ENCODE measurements at regions not wholly inside any gene's neighbourhood (a gene's known extent, or its start where the extent isn't known, plus 50 kb on each side); places are given as distances from the start of the nearest gene placed in this dataset.

GRCh38 chr3:25171118-25171807 lies 256.8 kb upstream of the RARB start:
- Histone ChIP-seq H3K27ac (ENCODE audit: insufficient read depth in 1 of 2, low read depth in 1 of 2, low read length in 2 of 2, poor library complexity in 1 of 2, severe bottlenecking in 2 of 2) (no peak overlapping the region), H3K9me3 (ENCODE audit: control extremely low read depth in 1 of 5, control insufficient read depth in 4 of 5, insufficient read depth in 2 of 5, low read depth in 1 of 5, low read length in 4 of 5) (no peaks in the 10 kb centered on the region), H3K27me3 (replicated peaks in 2 of 5; ENCODE audit: control insufficient read depth in 4 of 5, insufficient read depth in 5 of 5, low read length in 4 of 5) (no peaks in the 10 kb centered on the region), H3K36me3 (ENCODE audit: control insufficient read depth in 4 of 4, insufficient read depth in 4 of 4, low read length in 3 of 4) (no peaks in the 10 kb centered on the region), H3K4me1 (ENCODE audit: control extremely low read depth in 1 of 4, control insufficient read depth in 4 of 4, insufficient read depth in 4 of 4, low read length in 3 of 4) (no peaks in the 10 kb centered on the region), H3K4me3 (ENCODE audit: control insufficient read depth in 1 of 7, extremely low read depth in 1 of 7, insufficient read depth in 4 of 7, low read depth in 2 of 7, low read length in 6 of 7) (no peak overlapping the region)
- POLR2A ChIA-PET, result no interaction called here
- WGBS (ENCODE audit: insufficient coverage), result no CpG with 5 or more reads among the region's 4 CpGs
- DNase-seq, result no peak
- CTCF ChIA-PET, result no interaction called here

GRCh38 chr3:25171897-25172296 lies 256.2 kb upstream of the RARB start:
- no peak for DNase-seq
- ChIA-PET CTCF (no interaction called here), POLR2A (no interaction called here)
- Histone ChIP-seq H3K27me3 (replicated peaks in 2 of 5; ENCODE audit: control insufficient read depth in 4 of 5, insufficient read depth in 5 of 5, low read length in 4 of 5) (no peaks in the 10 kb centered on the region), H3K36me3 (ENCODE audit: control insufficient read depth in 4 of 4, insufficient read depth in 4 of 4, low read length in 3 of 4) (no peaks in the 10 kb centered on the region), H3K4me3 (ENCODE audit: control insufficient read depth in 1 of 7, extremely low read depth in 1 of 7, insufficient read depth in 4 of 7, low read depth in 2 of 7, low read length in 6 of 7) (no peak overlapping the region), H3K4me1 (ENCODE audit: control extremely low read depth in 1 of 4, control insufficient read depth in 4 of 4, insufficient read depth in 4 of 4, low read length in 3 of 4) (no peaks in the 10 kb centered on the region), H3K9me3 (ENCODE audit: control extremely low read depth in 1 of 5, control insufficient read depth in 4 of 5, insufficient read depth in 2 of 5, low read depth in 1 of 5, low read length in 4 of 5) (no peaks in the 10 kb centered on the region), H3K27ac (ENCODE audit: insufficient read depth in 1 of 2, low read depth in 1 of 2, low read length in 2 of 2, poor library complexity in 1 of 2, severe bottlenecking in 2 of 2) (no peak overlapping the region)
- 94% methylated on average over 6 of the region's 6 CpGs for WGBS (ENCODE audit: insufficient coverage)

GRCh38 chr3:25173606-25174005 lies 254.5 kb upstream of the RARB start:
- CTCF ChIA-PET, result no interaction called here
- POLR2A ChIA-PET, result no interaction called here
- no CpG with 5 or more reads among the region's 1 CpG for WGBS (ENCODE audit: insufficient coverage)
- Histone ChIP-seq H3K36me3 (ENCODE audit: control insufficient read depth in 4 of 4, insufficient read depth in 4 of 4, low read length in 3 of 4) (no peaks in the 10 kb centered on the region), H3K27ac (ENCODE audit: insufficient read depth in 1 of 2, low read depth in 1 of 2, low read length in 2 of 2, poor library complexity in 1 of 2, severe bottlenecking in 2 of 2) (no peak overlapping the region), H3K27me3 (replicated peaks in 2 of 5; ENCODE audit: control insufficient read depth in 4 of 5, insufficient read depth in 5 of 5, low read length in 4 of 5) (no peaks in the 10 kb centered on the region), H3K9me3 (ENCODE audit: control extremely low read depth in 1 of 5, control insufficient read depth in 4 of 5, insufficient read depth in 2 of 5, low read depth in 1 of 5, low read length in 4 of 5) (no peaks in the 10 kb centered on the region), H3K4me3 (ENCODE audit: control insufficient read depth in 1 of 7, extremely low read depth in 1 of 7, insufficient read depth in 4 of 7, low read depth in 2 of 7, low read length in 6 of 7) (no peak overlapping the region), H3K4me1 (ENCODE audit: control extremely low read depth in 1 of 4, control insufficient read depth in 4 of 4, insufficient read depth in 4 of 4, low read length in 3 of 4) (no peaks in the 10 kb centered on the region)
- no peak for DNase-seq

GRCh38 chr3:25174251-25174650 lies 253.8 kb upstream of the RARB start:
- Histone ChIP-seq H3K4me3 (ENCODE audit: control insufficient read depth in 1 of 7, extremely low read depth in 1 of 7, insufficient read depth in 4 of 7, low read depth in 2 of 7, low read length in 6 of 7) (no peak overlapping the region), H3K36me3 (ENCODE audit: control insufficient read depth in 4 of 4, insufficient read depth in 4 of 4, low read length in 3 of 4) (no peaks in the 10 kb centered on the region), H3K9me3 (ENCODE audit: control extremely low read depth in 1 of 5, control insufficient read depth in 4 of 5, insufficient read depth in 2 of 5, low read depth in 1 of 5, low read length in 4 of 5) (no peaks in the 10 kb centered on the region), H3K27ac (ENCODE audit: insufficient read depth in 1 of 2, low read depth in 1 of 2, low read length in 2 of 2, poor library complexity in 1 of 2, severe bottlenecking in 2 of 2) (no peak overlapping the region), H3K4me1 (ENCODE audit: control extremely low read depth in 1 of 4, control insufficient read depth in 4 of 4, insufficient read depth in 4 of 4, low read length in 3 of 4) (no peaks in the 10 kb centered on the region), H3K27me3 (replicated peaks in 2 of 5; ENCODE audit: control insufficient read depth in 4 of 5, insufficient read depth in 5 of 5, low read length in 4 of 5) (no peaks in the 10 kb centered on the region)
- CTCF ChIA-PET, result no interaction called here
- POLR2A ChIA-PET, result no interaction called here
- DNase-seq, result no peak
- WGBS (ENCODE audit: insufficient coverage), result 93% methylated on average over 13 of the region's 13 CpGs

GRCh38 chr3:25177041-25177440 lies 251.0 kb upstream of the RARB start:
- CTCF ChIA-PET, result no interaction called here
- Histone ChIP-seq H3K27ac (ENCODE audit: insufficient read depth in 1 of 2, low read depth in 1 of 2, low read length in 2 of 2, poor library complexity in 1 of 2, severe bottlenecking in 2 of 2) (no peak overlapping the region), H3K36me3 (ENCODE audit: control insufficient read depth in 4 of 4, insufficient read depth in 4 of 4, low read length in 3 of 4) (no peaks in the 10 kb centered on the region), H3K27me3 (replicated peaks in 2 of 5; ENCODE audit: control insufficient read depth in 4 of 5, insufficient read depth in 5 of 5, low read length in 4 of 5) (no peaks in the 10 kb centered on the region), H3K9me3 (ENCODE audit: control extremely low read depth in 1 of 5, control insufficient read depth in 4 of 5, insufficient read depth in 2 of 5, low read depth in 1 of 5, low read length in 4 of 5) (no peaks in the 10 kb centered on the region), H3K4me1 (ENCODE audit: control extremely low read depth in 1 of 4, control insufficient read depth in 4 of 4, insufficient read depth in 4 of 4, low read length in 3 of 4) (no peaks in the 10 kb centered on the region), H3K4me3 (ENCODE audit: control insufficient read depth in 1 of 7, extremely low read depth in 1 of 7, insufficient read depth in 4 of 7, low read depth in 2 of 7, low read length in 6 of 7) (no peak overlapping the region)
- DNase-seq, result no peak
- POLR2A ChIA-PET, result no interaction called here
- WGBS (ENCODE audit: insufficient coverage), result 100% methylated on average over 1 of the region's 3 CpGs

GRCh38 chr3:25178672-25179071 lies 249.4 kb upstream of the RARB start:
- CTCF ChIA-PET, result no interaction called here

GRCh38 chr3:25181096-25181495 lies 247.0 kb upstream of the RARB start:
- ChIA-PET CTCF (no interaction called here), POLR2A (no interaction called here)
- no peak overlapping the region for H3K4me3 ChIP-seq (ENCODE audit: control insufficient read depth in 1 of 7, extremely low read depth in 1 of 7, insufficient read depth in 4 of 7, low read depth in 2 of 7, low read length in 6 of 7)
- 100% methylated on average over 1 of the region's 2 CpGs for WGBS (ENCODE audit: insufficient coverage)
- no peaks in the 10 kb centered on the region for H3K4me1 ChIP-seq (ENCODE audit: control extremely low read depth in 1 of 4, control insufficient read depth in 4 of 4, insufficient read depth in 4 of 4, low read length in 3 of 4)
- no peak overlapping the region for H3K27ac ChIP-seq (ENCODE audit: insufficient read depth in 1 of 2, low read depth in 1 of 2, low read length in 2 of 2, poor library complexity in 1 of 2, severe bottlenecking in 2 of 2)
- no peak for DNase-seq
- no peaks in the 10 kb centered on the region for H3K36me3 ChIP-seq (ENCODE audit: control insufficient read depth in 4 of 4, insufficient read depth in 4 of 4, low read length in 3 of 4)
- no peaks in the 10 kb centered on the region for H3K27me3 ChIP-seq (replicated peaks in 2 of 5; ENCODE audit: control insufficient read depth in 4 of 5, insufficient read depth in 5 of 5, low read length in 4 of 5)
- H3K9me3 ChIP-seq (ENCODE audit: control extremely low read depth in 1 of 5, control insufficient read depth in 4 of 5, insufficient read depth in 2 of 5, low read depth in 1 of 5, low read length in 4 of 5), result no peaks in the 10 kb centered on the region

More at GRCh38 chr3:25178672-25179071, 249.4 kb upstream of the RARB start:
- POLR2A ChIA-PET, result no interaction called here
- 100% methylated on average over 3 of the region's 4 CpGs for WGBS (ENCODE audit: insufficient coverage)
- no peak for DNase-seq
- no peaks in the 10 kb centered on the region for H3K27me3 ChIP-seq (replicated peaks in 2 of 5; ENCODE audit: control insufficient read depth in 4 of 5, insufficient read depth in 5 of 5, low read length in 4 of 5)
- H3K27ac ChIP-seq (ENCODE audit: insufficient read depth in 1 of 2, low read depth in 1 of 2, low read length in 2 of 2, poor library complexity in 1 of 2, severe bottlenecking in 2 of 2), result no peak overlapping the region
- H3K36me3 ChIP-seq (ENCODE audit: control insufficient read depth in 4 of 4, insufficient read depth in 4 of 4, low read length in 3 of 4), result no peaks in the 10 kb centered on the region
- no peak overlapping the region for H3K4me3 ChIP-seq (ENCODE audit: control insufficient read depth in 1 of 7, extremely low read depth in 1 of 7, insufficient read depth in 4 of 7, low read depth in 2 of 7, low read length in 6 of 7)
- H3K9me3 ChIP-seq (ENCODE audit: control extremely low read depth in 1 of 5, control insufficient read depth in 4 of 5, insufficient read depth in 2 of 5, low read depth in 1 of 5, low read length in 4 of 5), result no peaks in the 10 kb centered on the region
- no peaks in the 10 kb centered on the region for H3K4me1 ChIP-seq (ENCODE audit: control extremely low read depth in 1 of 4, control insufficient read depth in 4 of 4, insufficient read depth in 4 of 4, low read length in 3 of 4)
